ENCODE measurements at regions not wholly inside any gene's neighbourhood (a gene's known extent, or its start where the extent isn't known, plus 50 kb on each side); places are given as distances from the start of the nearest gene placed in this dataset.

DNA sequence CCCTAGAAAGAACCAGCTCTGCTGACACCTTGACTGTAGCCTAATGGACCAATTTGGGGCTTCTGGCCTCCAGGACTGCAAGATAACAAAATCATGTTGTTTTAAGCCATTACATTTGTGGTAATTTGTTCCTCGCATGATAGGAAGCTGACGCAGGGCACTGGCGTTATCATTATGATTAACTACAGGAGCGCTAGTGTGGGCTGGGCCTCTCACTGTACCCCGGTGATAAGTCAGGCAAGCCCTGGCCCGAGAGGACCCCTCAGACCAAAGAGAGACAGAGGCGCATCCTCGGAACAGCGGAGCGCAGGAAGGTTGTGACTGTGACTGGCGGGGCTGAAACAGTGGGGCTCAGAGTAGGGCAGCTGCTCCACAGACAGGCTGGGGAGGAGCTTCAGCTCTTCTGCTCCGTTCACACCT, 150.3 kb upstream of the CHST15 start (continued):
- no peak for TF ChIP-seq MYC (IDR thresholded peaks at IDR 0.05; ENCODE audit: insufficient read depth, insufficient read length, insufficient replicate concordance, low read length, severe bottlenecking)
- TF ChIP-seq, protein P1, sequence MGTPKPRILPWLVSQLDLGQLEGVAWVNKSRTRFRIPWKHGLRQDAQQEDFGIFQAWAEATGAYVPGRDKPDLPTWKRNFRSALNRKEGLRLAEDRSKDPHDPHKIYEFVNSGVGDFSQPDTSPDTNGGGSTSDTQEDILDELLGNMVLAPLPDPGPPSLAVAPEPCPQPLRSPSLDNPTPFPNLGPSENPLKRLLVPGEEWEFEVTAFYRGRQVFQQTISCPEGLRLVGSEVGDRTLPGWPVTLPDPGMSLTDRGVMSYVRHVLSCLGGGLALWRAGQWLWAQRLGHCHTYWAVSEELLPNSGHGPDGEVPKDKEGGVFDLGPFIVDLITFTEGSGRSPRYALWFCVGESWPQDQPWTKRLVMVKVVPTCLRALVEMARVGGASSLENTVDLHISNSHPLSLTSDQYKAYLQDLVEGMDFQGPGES (IDR thresholded peaks at IDR 0.05), result no peak

GRCh38 chr10:124242791-124243190, 149.4 kb upstream of the CHST15 start:
- Histone ChIP-seq H3K27ac (ENCODE audit: control insufficient read depth, insufficient read depth) (no peak overlapping the region), H3K4me1 (ENCODE audit: control insufficient read depth, insufficient read depth, low read length) (no peaks in the 10 kb centered on the region), H3K9ac (ENCODE audit: control insufficient read depth, insufficient read depth, low read length) (no peak overlapping the region), H3K9me3 (replicated peaks; ENCODE audit: control insufficient read depth, insufficient read depth, low read length) (no peaks in the 10 kb centered on the region), H3K27me3 (replicated peaks in 1 of 2; ENCODE audit: control insufficient read depth in 2 of 2, insufficient read depth in 2 of 2, low read length in 1 of 2) (no peaks in the 10 kb centered on the region; a peak in 1 of 4 replicates), H3K79me2 (ENCODE audit: control insufficient read depth, insufficient read depth, low read length) (no peaks in the 10 kb centered on the region), H3K36me3 (ENCODE audit: control insufficient read depth in 2 of 2, insufficient read depth in 2 of 2, low read length in 1 of 2) (no peaks in the 10 kb centered on the region), H4K20me1 (ENCODE audit: control insufficient read depth, insufficient read depth) (no peaks in the 10 kb centered on the region), H3K4me3 (no peak overlapping the region), H2AFZ (ENCODE audit: control insufficient read depth, low read depth, low read length) (no peak overlapping the region), H3K4me2 (ENCODE audit: control insufficient read depth, insufficient read depth) (no peak overlapping the region)
- ChIA-PET SMC1A (ENCODE audit: uncharacterized antibody, unreplicated experiment) (no interaction called here), RAD21 (ENCODE audit: unreplicated experiment) (no interaction called here), CTCF (no interaction called here), POLR2A (no interaction called here)
- intact Hi-C loops (cut with micrococcal nuclease; ENCODE audit: unreplicated experiment), result no loop called here
- DNase-seq (ENCODE audit: low read depth, low spot score), result no peak
- BruUV-seq (replicated peaks), result no TSS peak
- no peak for FAIRE-seq
- in situ Hi-C loops (cut with MboI), result no loop called here
- ATAC-seq, result no peak
- WGBS (ENCODE audit: insufficient coverage, insufficient replicate concordance, low lambda C conversion rate, missing lambda C conversion rate), result 61% methylated on average over 8 of the region's 8 CpGs
- no peak for TF ChIP-seq RAD21 (IDR thresholded peaks at IDR 0.05; ENCODE audit: insufficient read depth, low read depth, low read length)
- TF ChIP-seq RB1 (IDR thresholded peaks at IDR 0.05; ENCODE audit: borderline replicate concordance), result no peak
- TF ChIP-seq ATF7 (IDR thresholded peaks at IDR 0.05; ENCODE audit: low read depth), result no peak
- no peak for TF ChIP-seq JUND (IDR thresholded peaks at IDR 0.05; ENCODE audit: low read depth, low read length)
- TF ChIP-seq, protein P2, sequence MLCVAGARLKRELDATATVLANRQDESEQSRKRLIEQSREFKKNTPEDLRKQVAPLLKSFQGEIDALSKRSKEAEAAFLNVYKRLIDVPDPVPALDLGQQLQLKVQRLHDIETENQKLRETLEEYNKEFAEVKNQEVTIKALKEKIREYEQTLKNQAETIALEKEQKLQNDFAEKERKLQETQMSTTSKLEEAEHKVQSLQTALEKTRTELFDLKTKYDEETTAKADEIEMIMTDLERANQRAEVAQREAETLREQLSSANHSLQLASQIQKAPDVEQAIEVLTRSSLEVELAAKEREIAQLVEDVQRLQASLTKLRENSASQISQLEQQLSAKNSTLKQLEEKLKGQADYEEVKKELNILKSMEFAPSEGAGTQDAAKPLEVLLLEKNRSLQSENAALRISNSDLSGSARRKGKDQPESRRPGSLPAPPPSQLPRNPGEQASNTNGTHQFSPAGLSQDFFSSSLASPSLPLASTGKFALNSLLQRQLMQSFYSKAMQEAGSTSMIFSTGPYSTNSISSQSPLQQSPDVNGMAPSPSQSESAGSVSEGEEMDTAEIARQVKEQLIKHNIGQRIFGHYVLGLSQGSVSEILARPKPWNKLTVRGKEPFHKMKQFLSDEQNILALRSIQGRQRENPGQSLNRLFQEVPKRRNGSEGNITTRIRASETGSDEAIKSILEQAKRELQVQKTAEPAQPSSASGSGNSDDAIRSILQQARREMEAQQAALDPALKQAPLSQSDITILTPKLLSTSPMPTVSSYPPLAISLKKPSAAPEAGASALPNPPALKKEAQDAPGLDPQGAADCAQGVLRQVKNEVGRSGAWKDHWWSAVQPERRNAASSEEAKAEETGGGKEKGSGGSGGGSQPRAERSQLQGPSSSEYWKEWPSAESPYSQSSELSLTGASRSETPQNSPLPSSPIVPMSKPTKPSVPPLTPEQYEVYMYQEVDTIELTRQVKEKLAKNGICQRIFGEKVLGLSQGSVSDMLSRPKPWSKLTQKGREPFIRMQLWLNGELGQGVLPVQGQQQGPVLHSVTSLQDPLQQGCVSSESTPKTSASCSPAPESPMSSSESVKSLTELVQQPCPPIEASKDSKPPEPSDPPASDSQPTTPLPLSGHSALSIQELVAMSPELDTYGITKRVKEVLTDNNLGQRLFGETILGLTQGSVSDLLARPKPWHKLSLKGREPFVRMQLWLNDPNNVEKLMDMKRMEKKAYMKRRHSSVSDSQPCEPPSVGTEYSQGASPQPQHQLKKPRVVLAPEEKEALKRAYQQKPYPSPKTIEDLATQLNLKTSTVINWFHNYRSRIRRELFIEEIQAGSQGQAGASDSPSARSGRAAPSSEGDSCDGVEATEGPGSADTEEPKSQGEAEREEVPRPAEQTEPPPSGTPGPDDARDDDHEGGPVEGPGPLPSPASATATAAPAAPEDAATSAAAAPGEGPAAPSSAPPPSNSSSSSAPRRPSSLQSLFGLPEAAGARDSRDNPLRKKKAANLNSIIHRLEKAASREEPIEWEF (IDR thresholded peaks at IDR 0.05; ENCODE audit: insufficient replicate concordance, low read depth, low read length), result no peak
- TF ChIP-seq, protein P3, sequence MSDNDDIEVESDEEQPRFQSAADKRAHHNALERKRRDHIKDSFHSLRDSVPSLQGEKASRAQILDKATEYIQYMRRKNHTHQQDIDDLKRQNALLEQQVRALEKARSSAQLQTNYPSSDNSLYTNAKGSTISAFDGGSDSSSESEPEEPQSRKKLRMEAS (IDR thresholded peaks at IDR 0.05; ENCODE audit: low read depth, low read length), result no peak
- TF ChIP-seq NKRF (conservative IDR thresholded peaks at IDR 0.05), result no peak
- TF ChIP-seq ETV6 (conservative IDR thresholded peaks at IDR 0.05 in 1 of 2, IDR thresholded peaks at IDR 0.05 in 1 of 2; ENCODE audit: borderline replicate concordance in 1 of 2, low read depth in 1 of 2), result no peak
- no peak for TF ChIP-seq BCLAF1 (IDR thresholded peaks at IDR 0.05)

Data from GM12878 (cell line).